Spleen (tissue), 11 donors: ENCODE measurements at regions not wholly inside any gene's neighbourhood (a gene's known extent, or its start where the extent isn't known, plus 50 kb on each side); places are given as distances from the start of the nearest gene placed in this dataset.

Experiments used
- DNase-seq: peaks from one replicate; pipeline ENCODE4 v3.0.0-alpha.2; 2020
- H3K27ac ChIP-seq, 8 donors: fragments of 200-600 bp; sonication (generic) in 7 of 8; 1 replicate in 4 of 8; 2 replicates in 4 of 8; pipeline versions ENCODE4 v1.5.0 to v1.8.0; 2016 to 2021; ENCODE audit warnings: inconsistent platforms in 4 of 8, mild to moderate bottlenecking in 4 of 8, moderate library complexity in 1 of 8
- H3K27me3 ChIP-seq, 7 donors: fragments of 200-600 bp; sonication (generic) in 6 of 7; replicated peaks in 1 of 7; 1 replicate in 4 of 7; 2 replicates in 3 of 7; pipeline versions ENCODE4 v1.5.0 to v1.8.0; 2016 to 2021; ENCODE audit warnings: inconsistent platforms in 3 of 7, mild to moderate bottlenecking in 1 of 7
- H3K36me3 ChIP-seq, 6 donors: fragments of 200-600 bp; sonication (generic) in 5 of 6; 1 replicate in 4 of 6; 2 replicates in 2 of 6; pipeline versions ENCODE4 v1.5.0 to v1.8.0; 2016 to 2021; ENCODE audit warnings: inconsistent platforms in 2 of 6
- H3K4me1 ChIP-seq, 6 donors: fragments of 200-600 bp; sonication (generic) in 5 of 6; 1 replicate in 3 of 6; 2 replicates in 3 of 6; pipeline versions ENCODE4 v1.5.0 to v1.8.0; 2016 to 2021; ENCODE audit warnings: inconsistent platforms in 3 of 6
- H3K4me3 ChIP-seq, 8 donors: fragments of 200-600 bp; sonication (generic) in 7 of 8; 1 replicate in 4 of 8; 2 replicates in 4 of 8; pipeline versions ENCODE4 v1.5.0 to v1.8.0; 2016 to 2021; ENCODE audit warnings: inconsistent platforms in 4 of 8, mild to moderate bottlenecking in 4 of 8, moderate library complexity in 2 of 8
- H3K9me3 ChIP-seq, 8 donors: fragments of 200-600 bp; sonication (generic) in 7 of 8; 1 replicate in 4 of 8; 2 replicates in 4 of 8; pipeline versions ENCODE4 v1.5.0 to v1.8.0; 2016 to 2021; ENCODE audit warnings: inconsistent platforms in 4 of 8
- POLR2A ChIP-seq, 3 donors: fragments of 450-650 bp; IDR thresholded peaks; one replicate each; pipeline ENCODE4 v1.5.1; 2017; ENCODE audit warnings: antibody characterized with exemption in 3 of 3, mild to moderate bottlenecking in 1 of 3
- POLR2AphosphoS5 ChIP-seq, 3 donors: sonication (generic); formaldehyde crosslinking; IDR thresholded peaks; one replicate each; pipeline ENCODE4 v1.5.1; 2017; ENCODE audit warnings: antibody characterized with exemption in 3 of 3
- whole genome bisulfite sequencing, 5 donors: extraction: QIAGEN DNeasy Blood & Tissue Kit in 3 of 5; methylation state at CpG; one replicate each; pipeline versions ENCODE4 v1.1.5 to v1.1.7; 2013 to 2018; 5-methylcytosine and 5-hydroxymethylcytosine counted together
- intact Hi-C: fragments of 100-400 bp; cut with DNase I; formaldehyde crosslinking; loops from one replicate; pipeline ENCODE4 v1.15.0; 2023; ENCODE audit warnings: low total_unique reads
- TF ChIP-seq, protein P1 (sequence below), 11 experiments: fragments of 200-600 bp in 7 of 11; fragments of 450-650 bp in 4 of 11; sonication (generic) in 4 of 11; IDR thresholded peaks in 8 of 11; conservative IDR thresholded peaks in 3 of 11; 1 replicate in 7 of 11; 2 replicates in 4 of 11; pipeline versions ENCODE4 v1.4.0 to v1.8.0; 2016 to 2021; ENCODE audit warnings: antibody characterized with exemption in 11 of 11, inconsistent platforms in 4 of 11, mild to moderate bottlenecking in 1 of 11
- donor health status: healthy with polysubstance abuse.
- donor health status: DM: no; HTN: no; CAD: no; lungs with moderate emphysema.
- donor health status: DM: no; HTN: no; CAD: no.
- donor health status: Bipolar disorder and iron deficiency.
- donor health status: healthy.
- donor health status: DM: no; HTN: no; CAD: no.
- donor health status: DM: yes; HTN: yes; CAD: no.

DNA sequence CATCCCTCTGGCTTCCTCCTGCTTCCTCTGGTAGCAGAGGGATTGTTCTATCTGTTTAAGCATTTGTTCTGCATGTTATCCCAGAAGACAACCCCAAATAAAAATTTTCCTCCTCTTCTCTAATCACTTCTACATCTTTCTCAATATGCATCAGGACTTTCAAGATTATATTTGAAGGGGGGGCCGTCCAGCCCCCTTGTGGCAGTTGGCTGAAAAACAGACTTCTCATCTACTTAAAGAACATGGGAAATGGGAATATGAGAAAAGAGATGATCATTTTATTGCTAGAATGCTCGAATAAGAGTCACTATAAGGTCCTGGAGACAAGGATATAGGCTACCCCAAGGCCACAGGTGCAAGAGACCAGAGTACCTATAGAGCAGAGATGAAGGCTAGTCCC lies 466.0 kb downstream of the REEP3 start:
- no peak for DNase-seq
- no peaks in the 10 kb centered on the region for H3K36me3 ChIP-seq
- no peak overlapping the region for H3K4me3 ChIP-seq
- H3K9me3 ChIP-seq = peaks cover 0 to 12% (median 1%) of the 10 kb centered on the region in 8 donors
- intact Hi-C loops = no loop called here
- TF ChIP-seq POLR2AphosphoS5 (IDR thresholded peaks at IDR 0.05) (no peak), POLR2A (IDR thresholded peaks at IDR 0.05) (no peak)
- TF ChIP-seq, protein P1, sequence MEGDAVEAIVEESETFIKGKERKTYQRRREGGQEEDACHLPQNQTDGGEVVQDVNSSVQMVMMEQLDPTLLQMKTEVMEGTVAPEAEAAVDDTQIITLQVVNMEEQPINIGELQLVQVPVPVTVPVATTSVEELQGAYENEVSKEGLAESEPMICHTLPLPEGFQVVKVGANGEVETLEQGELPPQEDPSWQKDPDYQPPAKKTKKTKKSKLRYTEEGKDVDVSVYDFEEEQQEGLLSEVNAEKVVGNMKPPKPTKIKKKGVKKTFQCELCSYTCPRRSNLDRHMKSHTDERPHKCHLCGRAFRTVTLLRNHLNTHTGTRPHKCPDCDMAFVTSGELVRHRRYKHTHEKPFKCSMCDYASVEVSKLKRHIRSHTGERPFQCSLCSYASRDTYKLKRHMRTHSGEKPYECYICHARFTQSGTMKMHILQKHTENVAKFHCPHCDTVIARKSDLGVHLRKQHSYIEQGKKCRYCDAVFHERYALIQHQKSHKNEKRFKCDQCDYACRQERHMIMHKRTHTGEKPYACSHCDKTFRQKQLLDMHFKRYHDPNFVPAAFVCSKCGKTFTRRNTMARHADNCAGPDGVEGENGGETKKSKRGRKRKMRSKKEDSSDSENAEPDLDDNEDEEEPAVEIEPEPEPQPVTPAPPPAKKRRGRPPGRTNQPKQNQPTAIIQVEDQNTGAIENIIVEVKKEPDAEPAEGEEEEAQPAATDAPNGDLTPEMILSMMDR (IDR thresholded peaks at IDR 0.05 in 8 of 11, conservative IDR thresholded peaks at IDR 0.05 in 3 of 11) = no peak
- peaks cover 0 to 11% (median 4%) of the 10 kb centered on the region in 6 donors for H3K4me1 ChIP-seq
- no peaks in the 10 kb centered on the region for H3K27me3 ChIP-seq
- 32 to 57% (median 39%) methylated on average over 2 of the region's 2 CpGs for WGBS, 5 donors
- H3K27ac ChIP-seq = no peak overlapping the region

DNA sequence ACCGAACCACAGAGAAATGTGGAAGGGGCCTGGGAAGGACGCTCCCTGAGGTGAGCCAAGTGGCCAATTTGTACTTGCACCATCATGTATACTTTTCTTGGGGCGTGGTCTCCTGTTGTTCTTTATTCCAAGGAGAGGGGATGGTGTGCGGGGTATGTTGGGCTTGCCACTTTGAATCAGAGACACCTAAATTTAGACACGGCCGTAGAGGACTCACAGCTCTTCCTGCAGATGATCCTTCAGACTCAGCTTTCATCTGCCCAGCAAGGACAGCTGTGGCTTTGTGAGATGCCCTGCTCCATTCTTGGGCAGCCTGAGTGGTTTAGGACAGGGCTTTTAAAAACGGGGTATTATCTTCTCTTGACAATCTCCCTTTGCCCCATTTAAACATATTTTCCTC lies 473.2 kb downstream of the REEP3 start:
- no peak for DNase-seq
- TF ChIP-seq POLR2A (IDR thresholded peaks at IDR 0.05) (no peak), POLR2AphosphoS5 (IDR thresholded peaks at IDR 0.05) (no peak)
- TF ChIP-seq, protein P1 (IDR thresholded peaks at IDR 0.05 in 8 of 11, conservative IDR thresholded peaks at IDR 0.05 in 3 of 11) = no peak
- H3K4me3 ChIP-seq = no peak overlapping the region
- H3K4me1 ChIP-seq = no peaks in the 10 kb centered on the region
- no peak overlapping the region for H3K27ac ChIP-seq
- intact Hi-C loops = no loop called here
- 77 to 84% (median 80%) methylated on average over 7 of the region's 7 CpGs for WGBS, 5 donors
- no peaks in the 10 kb centered on the region for H3K27me3 ChIP-seq
- no peaks in the 10 kb centered on the region for H3K36me3 ChIP-seq
- H3K9me3 ChIP-seq = peaks cover 0 to 17% (median 7%) of the 10 kb centered on the region in 8 donors

DNA sequence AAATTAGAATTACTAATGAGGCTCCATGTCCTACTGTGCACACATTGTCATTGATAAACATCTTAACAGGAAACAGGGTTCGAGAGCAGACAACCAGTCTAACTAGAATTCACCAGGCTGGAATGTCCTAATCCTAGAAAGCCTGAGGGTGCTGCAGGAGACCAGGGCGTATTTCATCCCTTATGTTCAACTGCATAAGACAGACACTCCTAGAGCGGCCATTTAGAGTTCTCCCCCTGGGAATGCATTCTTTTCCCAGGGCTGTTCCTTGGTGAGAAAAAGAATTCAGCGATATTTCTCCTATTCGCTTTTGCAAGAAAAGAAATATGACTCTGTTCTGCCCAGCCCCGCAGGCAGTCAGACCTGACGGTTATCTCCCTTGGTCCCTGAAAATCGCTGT lies 486.0 kb downstream of the REEP3 start:
- Histone ChIP-seq H3K36me3 (no peaks in the 10 kb centered on the region), H3K27me3 (no peaks in the 10 kb centered on the region), H3K4me1 (no peaks in the 10 kb centered on the region), H3K9me3 (peaks cover 0 to 25% (median 17%) of the 10 kb centered on the region in 8 donors), H3K4me3 (no peak overlapping the region), H3K27ac (no peak overlapping the region)
- intact Hi-C loops = no loop called here
- TF ChIP-seq, protein P1 (IDR thresholded peaks at IDR 0.05 in 8 of 11, conservative IDR thresholded peaks at IDR 0.05 in 3 of 11) = no peak
- no peak for TF ChIP-seq POLR2A (IDR thresholded peaks at IDR 0.05)
- no peak for TF ChIP-seq POLR2AphosphoS5 (IDR thresholded peaks at IDR 0.05)
- DNase-seq = no peak
- WGBS, 5 donors = 88 to 93% (median 90%) methylated on average over 8 of the region's 8 CpGs

DNA sequence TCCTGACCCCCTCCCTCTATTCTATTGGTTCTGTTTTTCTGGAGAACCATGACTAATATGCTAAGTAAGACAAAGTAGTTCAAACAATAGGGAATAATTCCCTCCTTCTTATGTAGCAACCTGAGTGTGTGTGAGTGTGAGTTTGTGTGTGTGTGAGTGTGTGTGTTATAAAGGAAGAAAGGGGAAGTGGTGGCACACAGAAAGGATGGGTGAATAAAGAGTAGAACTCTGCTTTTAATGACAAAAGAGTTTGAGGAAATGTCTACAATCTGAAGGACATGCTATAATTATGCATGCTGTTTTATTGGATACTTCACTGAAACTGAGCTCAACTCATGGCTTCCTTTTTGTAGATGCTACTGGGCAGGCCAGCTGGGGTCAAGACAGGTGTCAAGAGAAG lies 489.5 kb downstream of the REEP3 start:
- TF ChIP-seq POLR2A (IDR thresholded peaks at IDR 0.05) (no peak), POLR2AphosphoS5 (IDR thresholded peaks at IDR 0.05) (no peak)
- TF ChIP-seq, protein P1 (IDR thresholded peaks at IDR 0.05 in 8 of 11, conservative IDR thresholded peaks at IDR 0.05 in 3 of 11) = no peak
- H3K36me3 ChIP-seq = no peaks in the 10 kb centered on the region
- intact Hi-C loops = no loop called here

More for the DNA sequence above, 489.5 kb downstream of the REEP3 start:
- H3K27ac ChIP-seq = no peak overlapping the region
- no peak overlapping the region for H3K4me3 ChIP-seq
- H3K4me1 ChIP-seq = no peaks in the 10 kb centered on the region
- no peak for DNase-seq
- H3K27me3 ChIP-seq = no peaks in the 10 kb centered on the region
- peaks cover 0 to 22% (median 15%) of the 10 kb centered on the region in 8 donors for H3K9me3 ChIP-seq
